H9 (cell line): ENCODE measurements at regions not wholly inside any gene's neighbourhood (a gene's known extent, or its start where the extent isn't known, plus 50 kb on each side); places are given as distances from the start of the nearest gene placed in this dataset.

Experiments
- DNase-seq: peaks from one replicate; pipeline ENCODE4 v3.0.0-alpha.2; 2017
- H2AFZ ChIP-seq: one replicate; pipeline ENCODE4 v1.6.1; 2013; ENCODE audit warnings: mild to moderate bottlenecking, low read length, control low read depth, moderate library complexity
- H2AK5ac ChIP-seq: 2 replicates; pipeline ENCODE4 v1.6.1; 2013; ENCODE audit warnings: low read length, control low read depth, mixed read lengths; ENCODE audit not compliant: insufficient read length
- H2BK120ac ChIP-seq: one replicate; pipeline ENCODE4 v1.6.1; 2013; ENCODE audit warnings: low read depth, mild to moderate bottlenecking, low read length, control low read depth, inconsistent platforms; ENCODE audit not compliant: poor library complexity, severe bottlenecking
- H2BK12ac ChIP-seq: 2 replicates; pipeline ENCODE4 v1.6.1; 2013; ENCODE audit warnings: low read length, control low read depth, mixed read lengths, low read depth; ENCODE audit not compliant: insufficient read length
- H2BK15ac ChIP-seq: 2 replicates; pipeline ENCODE4 v1.6.1; 2013; ENCODE audit warnings: low read depth, low read length, control low read depth
- H2BK20ac ChIP-seq: one replicate; pipeline ENCODE4 v1.6.1; 2013; ENCODE audit warnings: low read depth, mild to moderate bottlenecking, low read length, control low read depth, inconsistent platforms; ENCODE audit not compliant: poor library complexity, severe bottlenecking
- H2BK5ac ChIP-seq: 2 replicates; pipeline ENCODE4 v1.6.1; 2013; ENCODE audit warnings: low read length, control low read depth, mixed read lengths; ENCODE audit not compliant: insufficient read length
- H3K14ac ChIP-seq: 2 replicates; pipeline ENCODE4 v1.6.1; 2013; ENCODE audit warnings: low read length, control low read depth; ENCODE audit not compliant: insufficient read depth
- H3K18ac ChIP-seq: 2 replicates; pipeline ENCODE4 v1.6.1; 2013; ENCODE audit warnings: low read depth, mild to moderate bottlenecking, mixed read lengths, low read length, control low read depth; ENCODE audit not compliant: insufficient read length
- H3K23ac ChIP-seq: 2 replicates; pipeline ENCODE4 v1.6.1; 2013; ENCODE audit warnings: low read length, control low read depth, mixed read lengths, low read depth; ENCODE audit not compliant: insufficient read length
- H3K23me2 ChIP-seq: 2 replicates; pipeline ENCODE4 v1.6.1; 2013; ENCODE audit warnings: low read depth, mild to moderate bottlenecking, mixed read lengths, low read length, control low read depth; ENCODE audit not compliant: insufficient read length, poor library complexity, severe bottlenecking
- H3K27ac ChIP-seq: 2 replicates; pipeline ENCODE4 v1.5.1; 2013; ENCODE audit warnings: low read length, control low read depth, mixed read lengths, low read depth; ENCODE audit not compliant: insufficient read length
- H3K27me3 ChIP-seq: 2 replicates; pipeline ENCODE4 v1.6.1; 2013; ENCODE audit warnings: low read length, control low read depth, inconsistent platforms; ENCODE audit not compliant: insufficient read depth
- H3K4ac ChIP-seq: 2 replicates; pipeline ENCODE4 v1.6.1; 2013; ENCODE audit warnings: low read depth, mild to moderate bottlenecking, control low read depth, inconsistent platforms, low read length, moderate library complexity
- H3K4me1 ChIP-seq: 2 replicates; pipeline ENCODE4 v1.6.1; 2013; ENCODE audit warnings: low read length, control low read depth, inconsistent platforms; ENCODE audit not compliant: insufficient read depth
- H3K4me2 ChIP-seq: 2 replicates; pipeline ENCODE4 v1.6.1; 2013; ENCODE audit warnings: low read length, control low read depth, mixed read lengths; ENCODE audit not compliant: insufficient read length, insufficient read depth
- H3K56ac ChIP-seq: 2 replicates; pipeline ENCODE4 v1.6.1; 2013; ENCODE audit warnings: low read depth, mild to moderate bottlenecking, mixed read lengths, low read length, control low read depth; ENCODE audit not compliant: insufficient read length
- H3K79me1 ChIP-seq: 2 replicates; pipeline ENCODE4 v1.6.1; 2013; ENCODE audit warnings: low read depth, mild to moderate bottlenecking, moderate library complexity, low read length, control low read depth, inconsistent platforms; ENCODE audit not compliant: insufficient read depth, poor library complexity, severe bottlenecking
- H3K79me2 ChIP-seq: 2 replicates; pipeline ENCODE4 v1.6.1; 2013; ENCODE audit warnings: low read length, control low read depth, inconsistent platforms; ENCODE audit not compliant: insufficient read depth
- H3K9ac ChIP-seq: 2 replicates; pipeline ENCODE4 v1.6.1; 2013; ENCODE audit warnings: low read length, control low read depth, mixed read lengths; ENCODE audit not compliant: insufficient read length; ENCODE audit errors: extremely low read depth
- H3K9me3 ChIP-seq: one replicate; pipeline ENCODE4 v1.6.1; 2013; ENCODE audit warnings: low read depth, low read length, inconsistent platforms; ENCODE audit not compliant: control insufficient read depth
- H3T11ph ChIP-seq: one replicate; pipeline ENCODE4 v1.6.1; 2013; ENCODE audit warnings: mild to moderate bottlenecking, low read length, control low read depth, inconsistent platforms
- H4K20me1 ChIP-seq: one replicate; pipeline ENCODE4 v1.6.1; 2013; ENCODE audit not compliant: control insufficient read depth, insufficient read length, insufficient read depth
- H4K5ac ChIP-seq: 2 replicates; pipeline ENCODE4 v1.6.1; 2013; ENCODE audit warnings: low read depth, mild to moderate bottlenecking, mixed read lengths, low read length, control low read depth; ENCODE audit not compliant: insufficient read length
- H4K8ac ChIP-seq: replicated peaks from 2 replicates; pipeline ENCODE4 v1.6.1; 2013; ENCODE audit warnings: low read length, control low read depth, mixed read lengths, low read depth; ENCODE audit not compliant: insufficient read length
- H4K91ac ChIP-seq: 2 replicates; pipeline ENCODE4 v1.6.1; 2013; ENCODE audit warnings: low read depth, mild to moderate bottlenecking, moderate library complexity, mixed read lengths, low read length, control low read depth; ENCODE audit not compliant: insufficient read length
- H3K27ac Mint-ChIP-seq, 3 experiments: 2 replicates in 2 of 3; 3 replicates in 1 of 3; pipeline ENCODE4 v1.8.0; 2020 to 2021; ENCODE audit warnings: mixed read lengths in 3 of 3, mild to moderate bottlenecking in 1 of 3, moderate library complexity in 1 of 3
- H3K27me3 Mint-ChIP-seq: 2 replicates; pipeline ENCODE4 v1.8.0; 2021; ENCODE audit warnings: low read depth, mild to moderate bottlenecking, moderate library complexity, mixed read lengths
- H3K36me3 Mint-ChIP-seq, 3 experiments: 2 replicates in 2 of 3; 3 replicates in 1 of 3; pipeline ENCODE4 v1.8.0; 2020 to 2021; ENCODE audit warnings: low read depth in 3 of 3, mixed read lengths in 3 of 3; ENCODE audit not compliant: insufficient read depth in 1 of 3
- H3K4me1 Mint-ChIP-seq, 2 experiments: 2 replicates each; pipeline ENCODE4 v1.8.0; 2020; ENCODE audit warnings: mixed read lengths in 2 of 2
- H3K4me3 Mint-ChIP-seq, 2 experiments: 2 replicates in 1 of 2; 3 replicates in 1 of 2; pipeline ENCODE4 v1.8.0; 2020 to 2021; ENCODE audit warnings: mild to moderate bottlenecking in 2 of 2, mixed read lengths in 2 of 2, moderate library complexity in 1 of 2
- H3K9me3 Mint-ChIP-seq, 2 experiments: 2 replicates in 1 of 2; 3 replicates in 1 of 2; pipeline ENCODE4 v1.8.0; 2020; ENCODE audit warnings: mild to moderate bottlenecking in 2 of 2, mixed read lengths in 2 of 2, moderate library complexity in 1 of 2
- CTCF ChIP-seq: fragments of 200-600 bp; sonication (generic); conservative IDR thresholded peaks from 3 replicates; pipeline ENCODE4 v1.8.0; 2021; ENCODE audit warnings: antibody characterized with exemption, mild to moderate bottlenecking
- WGBS: extraction: QIAGEN DNeasy Blood & Tissue Kit; methylation state at CpG from one replicate; pipeline ENCODE4 v1.1.7; 2013; ENCODE audit warnings: missing lambda C conversion rate, low lambda C conversion rate, mixed read lengths; ENCODE audit not compliant: insufficient read length; ENCODE audit errors: extremely low coverage; 5-methylcytosine and 5-hydroxymethylcytosine counted together

- Mint-ChIP-seq H3K4me3 (no peak overlapping the region), H3K9me3 (peaks cover 19 to 20% of the 10 kb centered on the region in 2 experiments), H3K36me3 (peaks cover 5 to 30% (median 7%) of the 10 kb centered on the region in 3 experiments), H3K27me3 (no peaks in the 10 kb centered on the region), H3K4me1 (peaks cover 0 to 5% of the 10 kb centered on the region in 2 experiments; a peak in 2 of 4 replicates), H3K27ac (no peak overlapping the region)
- Histone ChIP-seq H3K27ac (no peak overlapping the region), H2BK12ac (no peak overlapping the region), H3K79me1 (no peaks in the 10 kb centered on the region), H4K91ac (no peak overlapping the region), H3K14ac (no peak overlapping the region), H3K23me2 (no peaks in the 10 kb centered on the region), H2BK120ac (no peak overlapping the region), H3K4ac (no peak overlapping the region), H4K8ac (no peak overlapping the region), H3K79me2 (no peaks in the 10 kb centered on the region), H2BK15ac (no peak overlapping the region), H3K9ac (no peak overlapping the region), H3K23ac (no peak overlapping the region), H3K4me1 (no peaks in the 10 kb centered on the region; the same call in 1 of the 2 replicates), H3T11ph (no peak overlapping the region), H2BK5ac (no peak overlapping the region), H2AK5ac (no peak overlapping the region), H3K4me2 (no peak overlapping the region), H2AFZ (no peak overlapping the region), H3K18ac (no peak overlapping the region), H4K5ac (no peak overlapping the region), H3K27me3 (no peaks in the 10 kb centered on the region), H3K9me3 (no peaks in the 10 kb centered on the region), H4K20me1 (no peaks in the 10 kb centered on the region), H2BK20ac (no peak overlapping the region), H3K56ac (no peak overlapping the region)
- WGBS, result no CpG with 5 or more reads among the region's 3 CpGs
- no peak for DNase-seq
- no peak for TF ChIP-seq CTCF
Observed at GRCh38 chr2:35510636-35511035, 844.9 kb upstream of the CRIM1 start.
